Right hindlimb (tissue), 1 donor: ENCODE measurements at regions not wholly inside any gene's neighbourhood (a gene's known extent, or its start where the extent isn't known, plus 50 kb on each side); places are given as distances from the start of the nearest gene placed in this dataset.
A peak's percentile ranks its signal among the peaks of the same experiment; 100 is the strongest.

ENCODE experiments used
- DNase-seq: peaks from one replicate; pipeline ENCODE4 v3.0.0-alpha.2; 2018

DNA sequence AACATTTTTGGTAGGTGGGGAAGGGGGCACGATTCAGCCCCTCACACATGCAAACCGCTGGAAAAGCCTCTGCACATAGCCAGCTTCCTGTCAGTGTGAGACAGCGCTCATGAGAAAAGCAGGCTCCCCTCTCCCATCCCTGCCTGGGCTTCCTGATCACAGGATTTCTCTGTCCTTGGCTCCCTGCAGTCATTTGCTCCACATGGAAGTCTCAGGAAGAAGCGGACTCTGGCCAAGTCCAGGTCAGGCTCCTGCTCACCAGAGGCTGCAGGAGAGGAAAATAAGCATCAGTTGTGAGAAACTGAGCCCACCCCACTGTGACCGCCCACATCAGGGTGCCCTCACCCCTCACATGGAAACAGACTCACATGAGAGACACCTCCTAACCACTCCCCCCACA, 664.3 kb upstream of the TENM3 start:
- DNase-seq = no peak

DNA sequence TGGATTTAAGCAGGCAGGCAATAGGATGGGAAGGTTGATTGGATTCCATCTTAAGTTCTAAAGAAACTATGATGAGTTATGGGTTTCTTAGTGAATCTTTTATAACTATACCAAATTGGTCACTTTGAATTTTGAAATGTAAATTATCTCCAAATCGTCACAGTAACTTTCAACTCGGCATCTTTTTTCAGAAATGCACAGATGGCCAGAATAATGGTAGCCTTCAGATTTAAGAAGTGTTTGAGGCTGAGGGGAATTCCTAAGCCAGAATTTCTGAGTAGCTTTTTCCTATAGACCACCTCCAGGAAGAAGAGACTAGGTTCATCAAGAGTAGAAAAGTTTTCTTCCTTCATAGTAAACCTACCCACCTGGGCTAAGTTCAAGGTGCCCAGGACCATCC, 663.7 kb upstream of the TENM3 start:
- DNase-seq = no peak

DNA sequence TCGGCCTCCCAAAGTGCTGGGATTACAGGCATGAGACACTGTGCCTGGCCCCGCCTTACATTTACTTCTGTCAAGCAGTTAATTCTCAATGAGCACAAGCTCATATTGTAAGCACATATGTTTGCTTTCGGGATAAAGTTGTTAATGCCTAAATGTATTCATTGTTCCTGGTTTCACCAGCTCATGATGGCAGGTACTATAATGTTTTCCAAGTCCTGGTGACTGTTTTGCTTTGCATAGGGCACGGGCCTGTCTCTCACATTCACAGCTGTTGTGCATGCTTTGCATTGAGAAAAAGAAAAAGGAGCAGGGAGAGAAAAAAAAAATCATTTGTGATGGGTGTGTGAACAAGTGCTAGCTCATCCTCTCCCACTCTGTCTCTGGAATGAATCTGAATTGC, 661.2 kb upstream of the TENM3 start:
- no peak for DNase-seq

DNA sequence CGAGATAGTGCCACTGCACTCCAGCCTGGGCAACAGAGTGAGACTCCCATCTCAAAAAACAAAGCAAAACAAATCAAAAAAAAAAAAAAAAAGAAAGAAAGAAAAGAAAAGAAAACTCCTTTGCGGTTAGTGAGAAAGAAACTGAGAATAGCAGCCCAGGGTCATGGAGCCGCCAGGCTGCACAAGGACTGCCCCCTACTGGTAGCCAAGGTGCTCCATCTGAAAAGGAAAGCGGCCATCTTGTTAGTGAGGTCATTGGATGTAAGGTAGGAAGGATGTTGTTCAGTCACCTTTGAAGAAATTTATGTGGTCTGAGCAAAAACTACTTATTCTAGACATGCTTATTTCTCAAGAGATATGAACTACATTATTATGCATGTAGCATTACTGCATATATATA, 660.6 kb upstream of the TENM3 start:
- no peak for DNase-seq

DNA sequence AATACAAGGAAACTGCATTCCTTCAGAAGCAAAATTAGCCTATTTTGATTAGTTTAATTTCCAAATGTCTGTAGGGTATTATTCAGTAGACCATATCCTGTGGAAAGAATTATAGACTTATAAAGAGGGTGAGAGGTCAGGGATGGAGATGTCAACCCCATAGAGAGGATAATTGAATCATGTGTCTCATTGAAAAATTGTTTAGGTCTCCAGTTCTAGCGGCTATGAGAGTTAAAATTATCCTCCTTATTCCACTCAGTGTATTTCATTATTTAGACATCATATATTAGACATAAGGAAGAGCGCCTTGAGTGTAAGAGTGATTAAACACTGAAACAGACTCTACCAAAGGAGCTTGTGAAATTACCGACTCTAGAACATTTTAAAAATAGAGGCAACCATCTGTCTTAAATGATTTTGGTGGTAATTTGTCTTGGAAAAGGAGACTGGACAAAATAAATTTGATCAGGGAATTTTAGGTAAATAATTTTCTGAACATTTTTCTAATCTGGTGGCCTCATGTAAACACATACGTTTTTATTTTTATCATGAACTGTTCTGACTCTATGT, 654.4 kb upstream of the TENM3 start:
- DNase-seq = no peak

DNA sequence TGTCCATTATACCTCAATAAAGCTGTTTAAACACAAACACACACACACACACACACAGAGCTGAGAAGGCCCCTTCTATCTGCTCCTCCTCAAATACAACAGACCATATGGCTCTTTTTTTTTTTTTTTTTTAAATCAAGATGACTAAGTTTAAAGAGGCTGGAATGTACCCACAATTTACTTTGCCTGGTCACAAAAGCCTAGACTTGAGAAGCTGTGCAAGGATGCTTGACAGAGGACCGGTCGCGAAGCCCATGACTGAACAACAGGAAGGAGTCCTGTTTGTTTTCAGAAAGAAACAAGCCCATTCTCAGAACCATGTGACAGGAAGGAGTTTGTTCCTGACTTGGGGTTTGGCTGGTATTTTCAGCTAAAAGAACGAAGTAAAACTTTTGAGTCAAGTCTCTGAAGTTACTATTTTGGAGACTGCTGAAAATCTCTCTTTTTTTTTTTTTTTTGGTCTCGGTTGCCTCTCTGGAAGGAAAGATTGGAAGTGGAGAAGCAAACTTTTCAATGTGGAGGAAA, 650.9 kb upstream of the TENM3 start:
- no peak for DNase-seq

DNA sequence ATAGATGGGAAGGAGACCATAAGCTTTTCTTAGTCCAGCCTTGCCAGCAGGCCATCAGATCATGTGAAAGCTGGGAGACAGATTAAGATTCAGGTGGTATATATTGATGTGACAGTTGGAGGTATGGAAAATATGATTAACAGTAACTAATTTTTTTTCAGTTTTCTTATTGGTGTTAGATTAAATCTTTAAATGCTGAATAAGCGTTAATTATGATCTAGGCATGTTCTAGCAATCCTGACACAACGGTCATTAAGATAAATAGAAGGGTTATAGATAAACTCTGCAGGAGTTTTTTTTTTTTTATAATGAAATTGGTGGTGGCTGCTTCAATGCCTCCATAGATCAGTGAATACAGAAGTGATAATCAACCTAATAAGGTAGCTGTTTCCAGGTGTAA, 649.5 kb upstream of the TENM3 start:
- no peak for DNase-seq

DNA sequence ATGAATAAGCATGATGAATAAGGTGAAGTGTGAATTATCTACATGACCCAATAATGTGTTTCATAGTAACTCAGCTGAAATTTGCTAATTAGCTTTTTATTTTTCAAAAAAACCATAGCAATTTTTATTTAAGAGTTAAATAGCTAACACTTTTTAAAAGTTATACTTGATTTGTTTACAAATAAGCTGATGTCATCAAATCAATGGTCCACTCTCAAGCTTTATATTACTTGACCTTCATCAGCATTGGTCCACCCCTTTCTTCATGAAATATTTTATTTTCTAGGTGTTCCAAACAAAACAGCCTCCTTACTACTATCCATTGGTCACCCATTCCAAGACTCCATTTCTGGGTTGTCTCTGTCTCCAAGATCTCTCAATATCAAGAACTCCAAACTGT, 649.0 kb upstream of the TENM3 start:
- no peak for DNase-seq

DNA sequence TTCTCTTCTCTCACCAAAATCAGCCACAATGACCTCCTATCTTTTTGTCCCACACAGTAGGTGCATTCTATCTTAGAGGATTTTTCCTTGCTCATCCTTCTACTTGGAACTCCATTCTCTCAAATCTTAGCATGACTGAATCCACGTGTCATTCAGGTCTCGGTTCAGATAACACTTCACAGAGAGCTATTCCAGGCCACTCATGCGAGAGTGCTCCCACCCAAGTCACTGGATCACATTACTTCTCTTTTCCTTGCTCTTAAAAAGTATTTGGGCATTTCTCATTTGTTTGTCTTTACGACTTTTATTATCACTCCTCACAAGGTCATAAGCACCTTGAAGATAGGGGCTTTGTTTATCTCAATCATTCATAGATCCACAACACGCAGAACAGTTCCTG, 647.5 kb upstream of the TENM3 start:
- no peak for DNase-seq

DNA sequence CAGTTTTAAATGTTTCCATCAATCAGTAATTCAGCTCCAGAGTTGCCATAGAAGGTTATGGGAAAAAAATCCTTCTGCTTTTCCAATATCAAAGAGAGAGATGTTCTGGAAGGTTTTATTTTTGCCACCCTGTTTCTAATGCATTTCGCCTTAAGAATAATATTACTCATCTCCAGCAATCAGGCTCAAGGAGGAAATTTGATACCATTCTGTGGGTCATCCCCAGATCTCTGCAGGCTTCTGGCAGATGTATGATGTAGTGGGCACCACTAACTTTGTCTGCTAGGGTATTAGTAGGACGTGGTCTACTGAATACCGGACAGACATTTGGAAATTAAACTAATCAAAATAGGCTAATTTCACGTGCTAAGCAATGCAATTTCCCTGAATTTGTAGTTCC, 645.4 kb upstream of the TENM3 start:
- no peak for DNase-seq

DNA sequence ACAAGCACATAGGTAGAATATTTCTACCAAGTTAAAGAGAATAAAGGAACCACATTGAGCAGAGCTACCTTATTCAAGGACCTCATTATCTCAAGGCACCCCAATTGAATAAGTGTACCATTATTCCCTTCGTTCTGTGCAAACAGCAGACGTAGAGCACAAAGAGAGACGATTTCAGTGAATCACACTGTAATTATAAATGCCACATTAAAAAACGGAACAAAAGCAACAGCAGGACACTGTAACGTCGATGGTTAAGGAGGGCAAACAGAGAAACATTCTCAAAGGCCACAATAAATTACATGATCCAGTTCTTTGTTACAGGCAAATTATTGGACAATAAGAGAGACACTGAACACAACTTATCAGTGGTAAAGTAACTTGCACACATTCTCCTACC, 644.1 kb upstream of the TENM3 start:
- no peak for DNase-seq

DNA sequence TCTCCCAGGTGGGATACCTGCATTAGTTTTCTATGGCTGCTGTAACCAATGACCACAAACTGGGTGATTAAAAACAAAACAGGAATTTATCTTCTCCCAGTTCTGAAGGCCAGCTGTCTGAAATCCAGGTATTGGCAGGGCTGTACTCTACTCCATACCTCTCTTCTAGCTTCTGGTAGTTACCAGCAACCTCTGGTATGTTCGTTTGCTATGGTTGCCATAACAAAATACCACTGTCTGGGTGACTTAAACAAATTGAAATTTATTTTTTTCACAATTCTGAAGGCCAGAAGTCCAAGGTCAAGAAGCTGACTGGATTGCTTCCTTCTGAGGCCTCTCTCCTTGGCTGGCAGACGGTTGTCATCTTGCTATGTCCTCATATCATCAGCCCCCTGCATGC, 642.1 kb upstream of the TENM3 start:
- no peak for DNase-seq

DNA sequence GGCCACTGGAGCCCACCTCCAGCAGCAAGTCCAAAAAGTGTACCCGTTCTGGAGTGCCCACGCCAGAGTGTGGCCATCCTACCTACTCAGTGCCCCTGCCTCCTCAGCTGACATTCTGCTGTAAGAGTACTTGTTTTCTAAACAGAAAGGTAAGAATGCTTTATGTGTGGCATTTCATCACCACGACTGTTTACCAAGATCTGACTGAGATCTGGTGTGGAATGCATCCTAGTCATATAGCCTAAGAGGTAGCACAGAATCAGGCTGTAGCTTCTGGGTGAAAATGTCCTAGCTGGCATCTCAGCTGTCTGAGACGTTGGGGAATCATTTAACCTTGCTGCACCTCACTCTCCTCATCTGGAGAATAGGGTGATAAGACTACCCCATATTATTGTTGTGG, 638.7 kb upstream of the TENM3 start:
- DNase-seq = no peak

DNA sequence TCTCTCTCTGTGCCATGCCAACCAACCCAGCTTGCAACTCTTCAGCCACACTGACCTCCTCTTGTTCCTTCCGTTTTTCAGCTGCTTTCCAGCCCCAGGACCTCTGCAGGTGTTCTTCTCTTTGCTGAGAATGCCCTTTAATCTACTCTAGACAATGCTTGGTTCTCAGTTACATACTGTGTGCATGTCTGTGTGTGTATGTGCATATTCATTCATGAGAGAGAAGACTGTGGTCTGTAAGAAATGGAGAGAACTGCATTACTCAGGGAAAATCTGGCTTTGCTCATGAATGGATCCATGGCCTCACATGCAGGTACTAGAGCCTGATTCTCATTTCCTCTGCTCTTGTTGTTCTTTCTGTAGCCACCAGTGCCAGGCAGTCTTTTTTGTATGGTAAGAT, 636.9 kb upstream of the TENM3 start:
- no peak for DNase-seq

DNA sequence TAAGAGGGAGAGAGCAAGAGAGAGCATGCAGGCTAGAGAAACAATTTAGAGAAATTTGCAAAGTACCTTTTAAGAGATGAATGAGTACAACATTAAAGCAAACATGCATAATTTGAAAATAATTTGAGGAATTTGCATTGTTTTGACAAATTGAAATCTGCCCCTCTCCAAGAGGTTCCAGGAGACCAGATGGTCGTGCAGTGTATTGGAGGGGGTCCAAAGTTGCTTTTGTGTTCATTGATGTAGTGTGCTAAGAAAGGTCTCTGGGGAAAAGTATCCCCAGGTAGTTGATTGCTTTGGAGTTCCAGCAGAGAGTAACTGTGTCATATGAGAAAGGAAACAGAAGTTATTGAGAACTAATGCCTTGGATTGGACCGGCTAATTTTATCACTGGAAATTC, 635.0 kb upstream of the TENM3 start:
- DNase-seq = no peak

DNA sequence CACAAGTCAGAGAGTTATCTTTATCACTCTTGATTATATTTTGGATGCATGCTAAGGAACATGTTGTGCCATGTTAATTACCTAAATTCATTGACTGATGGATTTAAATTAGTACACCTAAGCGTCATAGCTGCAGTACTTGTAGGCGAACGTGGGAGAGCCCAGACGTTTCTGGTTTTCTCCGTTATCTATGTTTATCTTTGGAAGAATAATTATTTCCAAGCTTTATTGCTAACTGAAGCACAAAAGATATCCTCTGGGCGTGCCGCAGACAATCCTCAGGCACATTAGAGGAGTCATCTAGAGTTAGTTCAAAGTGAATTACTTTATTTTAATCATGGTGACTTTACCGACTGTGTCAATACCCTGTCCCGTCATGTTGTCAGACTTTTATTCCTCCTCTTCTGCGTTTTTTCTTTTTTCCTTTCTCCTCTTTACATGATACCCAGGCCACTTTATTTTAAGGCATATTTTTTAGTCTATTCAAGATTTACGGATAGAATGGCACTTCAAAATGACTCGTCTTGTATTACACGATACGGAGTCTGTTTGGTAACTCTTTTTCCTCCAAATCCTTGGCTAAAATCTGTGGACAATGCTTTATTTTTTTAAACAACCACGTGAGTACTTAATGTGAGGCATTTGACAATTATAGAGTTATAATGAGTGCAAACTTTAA, 632.0 kb upstream of the TENM3 start:
- no peak for DNase-seq

DNA sequence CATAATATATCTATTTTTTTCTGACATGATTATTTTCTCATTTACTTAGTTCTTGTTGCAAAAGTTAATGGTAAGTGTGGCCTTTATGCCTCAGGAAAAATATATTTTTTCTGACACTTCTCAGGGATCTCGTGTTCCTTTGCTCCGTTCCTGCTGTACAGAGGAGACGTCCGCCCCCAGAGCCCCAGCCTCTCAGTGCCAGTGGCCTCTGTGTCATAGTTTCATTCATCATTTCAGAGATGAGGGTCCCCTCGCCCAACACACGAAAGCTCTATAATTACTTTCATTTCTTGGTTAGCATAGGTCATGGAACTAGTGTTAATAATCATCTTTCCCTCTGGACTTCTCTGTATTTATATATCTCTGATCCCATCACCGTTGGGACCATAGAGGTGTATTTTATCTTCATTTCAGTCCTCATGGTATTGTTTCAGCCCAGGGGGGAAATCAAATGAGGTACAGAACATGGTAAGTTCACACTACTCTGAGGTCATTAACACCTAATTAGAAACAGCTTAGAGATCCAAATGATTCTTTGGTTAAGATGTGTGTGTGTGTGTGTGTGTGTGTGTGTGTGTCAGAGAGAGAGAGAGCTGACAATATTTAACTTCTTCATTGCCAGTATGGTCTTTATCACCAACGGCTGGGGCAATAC, 631.1 kb upstream of the TENM3 start:
- DNase-seq = no peak

DNA sequence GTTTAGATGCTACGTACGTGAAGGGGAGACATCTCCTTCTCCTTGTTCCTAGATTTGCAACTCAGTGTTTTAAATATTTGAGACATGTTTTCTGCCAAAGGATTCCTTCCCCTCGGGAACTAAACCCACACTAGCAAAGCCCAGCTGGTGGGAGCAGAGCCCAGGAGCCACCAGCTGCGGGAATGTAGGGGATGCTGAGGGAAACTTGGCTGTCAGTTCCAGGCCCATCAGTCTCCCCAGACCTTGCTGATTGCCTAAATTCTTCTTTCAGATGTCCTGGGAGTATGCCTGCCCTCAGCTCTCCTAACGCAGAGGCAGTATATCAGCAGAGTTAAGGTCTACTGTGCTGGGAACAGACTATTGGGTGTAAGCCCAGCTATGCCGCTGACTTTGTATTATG, 630.0 kb upstream of the TENM3 start:
- peak; percentile 21 for DNase-seq

DNA sequence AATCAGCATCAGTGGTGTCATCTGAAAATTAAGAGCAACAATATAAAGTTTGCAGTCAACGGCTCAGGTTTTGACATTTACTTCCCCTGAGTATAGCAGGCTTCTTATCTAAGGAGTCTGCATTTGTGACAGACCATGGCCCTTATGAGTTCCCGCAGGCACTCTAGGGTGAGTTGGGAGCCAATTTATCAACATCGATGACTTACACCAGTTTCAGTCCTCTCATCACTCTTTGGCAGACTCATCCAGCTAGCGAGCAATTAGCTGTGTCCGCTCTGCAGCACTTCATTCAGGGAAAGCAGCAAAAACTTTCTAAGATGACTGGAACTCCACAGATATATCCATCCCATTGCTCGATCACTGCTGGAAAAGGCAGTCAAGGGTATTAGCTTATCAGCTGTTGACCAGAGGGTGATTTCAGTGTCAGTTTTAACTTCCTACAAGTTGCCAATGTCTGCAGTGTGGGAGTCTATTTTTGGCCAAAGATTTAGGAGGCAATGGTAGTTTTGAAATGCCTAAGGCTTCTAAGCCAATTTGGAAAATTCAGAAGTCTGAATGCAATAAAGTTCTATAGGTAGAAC, 625.1 kb upstream of the TENM3 start:
- no peak for DNase-seq

DNA sequence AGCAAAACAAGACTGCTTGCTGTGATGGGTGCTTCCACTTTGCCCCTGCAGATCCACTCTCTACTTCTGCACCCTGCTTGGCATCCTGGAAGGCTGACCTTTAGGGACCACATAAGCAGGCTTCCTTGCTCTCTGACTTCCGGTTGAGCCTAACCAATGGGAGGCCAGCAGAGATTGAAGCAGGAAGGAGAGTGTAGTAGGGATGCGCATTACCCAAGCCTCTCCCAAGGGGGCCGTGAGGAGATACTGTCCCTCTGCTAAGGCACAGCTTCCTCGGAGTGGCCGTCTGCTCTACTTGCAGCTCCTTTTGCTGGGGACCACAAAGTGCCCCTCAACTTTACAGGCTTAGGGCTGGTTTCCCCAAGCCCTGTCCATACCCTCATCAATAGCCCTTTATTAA, 624.3 kb upstream of the TENM3 start:
- no peak for DNase-seq

DNA sequence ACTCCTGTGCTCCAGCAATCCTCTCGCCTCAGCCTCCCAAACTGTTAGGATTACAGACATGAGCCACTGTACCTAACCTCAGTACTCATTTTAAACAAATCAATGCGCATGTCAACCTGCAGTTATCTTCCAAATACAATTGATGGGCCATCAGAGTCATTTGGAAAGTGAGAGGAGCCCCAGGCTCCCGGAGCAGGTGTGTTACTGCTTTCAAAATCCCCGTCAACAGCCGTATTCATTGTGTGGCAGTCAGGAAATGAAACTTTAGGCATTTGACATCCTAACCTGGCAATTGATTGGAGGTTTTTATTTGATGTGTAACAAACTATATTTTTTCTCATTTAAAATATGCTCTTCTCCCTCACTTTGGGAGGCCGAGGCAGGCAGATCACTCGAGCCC, 623.6 kb upstream of the TENM3 start:
- no peak for DNase-seq

DNA sequence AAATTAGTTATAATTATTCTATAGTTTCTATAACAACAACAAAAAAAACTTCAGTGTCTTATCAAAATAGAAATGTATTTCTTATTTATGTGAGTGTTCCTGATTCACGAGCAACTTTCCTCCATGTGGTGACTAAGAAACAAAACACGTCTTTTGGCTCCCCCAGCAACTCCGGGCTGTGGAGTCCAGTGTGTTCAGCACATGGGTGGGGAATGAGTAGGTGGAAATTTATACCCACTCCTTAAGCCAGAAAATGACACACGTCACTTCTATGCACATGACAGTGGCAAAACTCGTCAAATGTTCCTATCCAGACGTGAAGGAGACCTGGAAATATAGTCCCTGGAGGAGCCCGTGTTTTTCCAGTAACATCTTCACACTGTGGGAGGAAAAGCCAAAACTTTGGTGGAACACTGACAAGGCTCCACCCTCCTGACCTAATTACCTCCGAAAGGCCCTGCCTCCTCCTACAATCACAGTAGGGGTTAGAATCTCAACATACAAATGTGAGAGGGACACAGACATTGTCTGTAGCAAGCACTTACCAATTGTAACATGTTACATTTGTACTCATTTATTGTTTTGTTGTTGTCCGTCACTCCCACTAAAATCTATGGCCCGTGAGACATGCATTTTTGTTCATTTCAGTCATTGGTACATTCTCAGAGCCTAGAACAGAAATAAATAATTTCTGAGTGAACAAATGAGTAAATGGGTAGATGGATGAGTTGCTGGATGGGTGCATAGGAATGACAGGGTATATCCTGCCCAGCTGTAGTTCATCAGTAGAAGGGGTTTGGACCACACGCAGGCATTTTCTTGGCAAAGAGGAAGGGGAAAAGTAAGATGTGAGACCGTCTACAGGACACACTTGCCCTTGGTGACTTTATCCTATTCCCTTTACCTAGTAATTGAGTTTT, 605.8 kb upstream of the TENM3 start:
- no peak for DNase-seq

DNA sequence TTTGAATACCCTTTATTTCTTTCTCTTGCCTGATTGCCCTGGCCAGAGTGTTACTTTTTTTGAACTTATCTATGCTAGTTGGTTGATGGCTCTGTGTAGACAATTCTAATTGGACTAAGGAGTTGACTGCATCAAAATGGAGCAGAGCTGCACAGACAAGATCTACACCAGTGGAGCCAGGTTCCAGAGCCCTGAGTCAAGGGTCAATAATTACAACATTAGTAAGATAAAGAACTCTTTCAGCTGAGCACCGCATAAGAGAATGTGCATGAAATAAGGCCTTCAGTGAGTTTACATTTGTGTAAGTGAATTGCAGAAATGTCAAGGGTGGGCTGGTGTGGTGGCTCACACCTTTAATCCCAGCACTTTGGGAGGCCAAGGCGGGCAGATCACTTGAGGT, 599.7 kb upstream of the TENM3 start:
- DNase-seq = no peak
